ENCODE measurements at regions not wholly inside any gene's neighbourhood (a gene's known extent, or its start where the extent isn't known, plus 50 kb on each side); places are given as distances from the start of the nearest gene placed in this dataset.
"Not testable (repeated sequence)": the region's sequence is repeated elsewhere in the genome, so short reads cannot be mapped to it uniquely, and the experiment has no call there.

- DNase-seq = no peak
Observed at GRCh38 chr2:150370561-150370960, 116.9 kb downstream of the RND3 start.

- no peak for DNase-seq
Observed at GRCh38 chr2:150369862-150370261, 117.6 kb downstream of the RND3 start.

- DNase-seq = no peak
Observed at GRCh38 chr2:150358468-150358807, 129.0 kb downstream of the RND3 start.

- no peak for DNase-seq
Observed at GRCh38 chr2:150357770-150358467, 129.5 kb downstream of the RND3 start.

- DNase-seq = no peak
Observed at GRCh38 chr2:150355440-150355839, 132.0 kb downstream of the RND3 start.

- DNase-seq = no peak
Observed at GRCh38 chr2:150353376-150353775, 134.1 kb downstream of the RND3 start.

- DNase-seq = no peak
Observed at GRCh38 chr2:150351922-150352321, 135.5 kb downstream of the RND3 start.

GRCh38 chr2:150350500-150350899, 137.0 kb downstream of the RND3 start:
- DNase-seq = no peak

- no peak for DNase-seq
Observed at GRCh38 chr2:150346806-150347205, 140.7 kb downstream of the RND3 start.

GRCh38 chr2:150341982-150342680, 145.3 kb downstream of the RND3 start:
- DNase-seq = no peak

GRCh38 chr2:150339951-150340350, 147.5 kb downstream of the RND3 start:
- no peak for DNase-seq

GRCh38 chr2:150339282-150339681, 148.2 kb downstream of the RND3 start:
- no peak for DNase-seq

GRCh38 chr2:150335596-150335995, 151.9 kb downstream of the RND3 start:
- no peak for DNase-seq

GRCh38 chr2:150332383-150332782, 155.1 kb downstream of the RND3 start:
- no peak for DNase-seq

- no peak for DNase-seq
Observed at GRCh38 chr2:150327564-150328489, 159.6 kb downstream of the RND3 start.

GRCh38 chr2:150325656-150326314, 161.7 kb downstream of the RND3 start:
- DNase-seq = no peak

- not testable (repeated sequence) for DNase-seq
Observed at GRCh38 chr2:150323071-150323470, 164.4 kb downstream of the RND3 start.

GRCh38 chr2:150320608-150321007, 166.9 kb downstream of the RND3 start:
- no peak for DNase-seq

GRCh38 chr2:150319658-150320555, 167.6 kb downstream of the RND3 start:
- no peak for DNase-seq

GRCh38 chr2:150319085-150319484, 168.4 kb downstream of the RND3 start:
- DNase-seq = no peak

- no peak for DNase-seq
Observed at GRCh38 chr2:150312271-150312670, 175.2 kb downstream of the RND3 start.

All from stimulated activated CD4-positive, alpha-beta T cell treated with anti-CD3 and anti-CD28 coated beads, Interleukin-15, amount 100 ng/mL, for 24 hours (primary cell).